Activated effector memory CD4-positive, alpha-beta T cell treated with anti-CD3 and anti-CD28 coated beads, Interleukin-2, amount 50 U/mL, for 16 hours (primary cell): ENCODE measurements at regions not wholly inside any gene's neighbourhood (a gene's known extent, or its start where the extent isn't known, plus 50 kb on each side); places are given as distances from the start of the nearest gene placed in this dataset.

Experiments used
- DNase-seq: peaks from one replicate; pipeline ENCODE4 v3.0.0-alpha.2; 2020

- DNase-seq, result no peak
These were observed 374.8 kb downstream of the SLC4A3 start for GRCh38 chr2:220002251-220002650.

DNA sequence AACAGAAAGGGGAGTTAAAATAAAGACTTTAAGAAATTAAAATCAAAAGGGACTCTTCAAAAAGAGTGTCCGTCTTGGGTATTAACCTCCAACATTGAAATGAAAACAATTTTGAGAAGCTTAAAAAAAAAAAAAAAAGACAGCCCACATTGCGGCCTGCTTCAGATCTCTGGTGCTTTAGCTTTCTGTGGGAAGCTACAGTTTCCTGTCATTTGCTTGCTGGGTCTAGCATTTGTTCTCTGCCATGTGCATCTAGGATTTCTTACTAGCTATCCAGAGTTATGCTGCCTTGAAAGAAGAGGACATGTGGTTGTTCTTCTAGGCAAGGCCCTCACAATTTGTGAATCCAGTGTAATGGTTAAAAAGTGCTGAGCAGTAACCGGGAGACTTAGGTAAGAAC lies 375.3 kb downstream of the SLC4A3 start:
- DNase-seq, result no peak

GRCh38 chr2:220005362-220005761 lies 377.9 kb downstream of the SLC4A3 start:
- no peak for DNase-seq

DNA sequence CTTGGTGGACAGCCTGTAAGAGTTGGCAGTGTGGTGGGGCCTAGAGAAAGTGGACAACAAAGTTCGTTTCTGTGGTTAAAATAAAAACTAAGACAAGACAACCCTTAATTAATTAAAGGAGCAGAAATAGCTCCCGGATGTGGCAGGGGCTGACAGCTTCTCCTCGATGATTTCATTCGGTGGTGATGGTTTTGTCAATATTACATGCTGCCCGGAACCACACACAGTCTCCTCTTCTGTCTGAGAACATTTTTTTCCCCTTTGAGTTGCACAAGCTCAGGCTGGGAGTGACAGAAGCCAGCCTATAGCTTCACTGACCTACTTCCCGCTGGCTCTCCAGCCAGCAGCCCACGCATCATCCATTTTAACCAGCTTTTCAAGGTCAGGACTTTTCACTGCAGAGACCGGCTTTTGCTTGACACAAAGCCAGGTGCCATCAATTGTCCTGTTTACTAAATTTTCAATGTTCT lies 378.8 kb downstream of the SLC4A3 start:
- no peak for DNase-seq

DNA sequence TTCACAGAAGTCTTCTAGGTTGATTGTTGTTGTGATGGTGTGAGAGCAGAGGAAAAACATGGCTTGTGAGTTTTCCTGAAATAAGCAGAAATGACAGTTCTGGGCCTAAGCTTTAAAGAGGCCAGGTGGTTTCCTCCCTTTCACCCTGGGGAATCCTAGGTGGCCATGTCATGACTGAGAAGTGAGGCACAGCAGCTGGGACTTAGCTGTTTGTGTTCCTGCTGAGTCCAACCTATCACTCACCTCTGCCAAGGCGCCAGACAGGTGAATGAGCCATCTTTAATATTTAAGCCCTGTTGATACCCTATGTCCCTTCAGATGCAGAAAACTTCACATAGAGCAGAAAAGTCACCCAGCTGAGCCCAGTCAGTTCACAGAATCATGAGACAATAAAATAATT lies 384.4 kb downstream of the SLC4A3 start:
- DNase-seq, result no peak

DNA sequence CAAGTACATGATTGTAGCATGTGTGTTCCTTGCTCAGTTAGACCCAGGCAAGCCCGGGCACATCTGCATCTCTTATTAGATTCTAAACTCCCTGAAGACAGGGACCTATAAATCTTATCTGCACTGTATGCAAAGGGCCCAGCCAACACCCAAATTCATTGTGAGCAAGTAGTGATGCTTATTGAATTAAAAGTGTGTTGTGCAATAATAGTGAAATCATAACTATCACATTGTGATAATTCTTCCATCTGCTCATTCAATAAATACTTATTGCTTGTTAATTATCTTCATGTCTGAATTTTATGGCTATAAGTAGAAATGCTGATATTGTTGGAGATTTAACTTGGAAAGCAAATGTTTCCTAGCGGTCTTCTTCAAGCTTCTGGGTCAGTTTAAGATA lies 387.5 kb downstream of the SLC4A3 start:
- DNase-seq, result no peak

DNA sequence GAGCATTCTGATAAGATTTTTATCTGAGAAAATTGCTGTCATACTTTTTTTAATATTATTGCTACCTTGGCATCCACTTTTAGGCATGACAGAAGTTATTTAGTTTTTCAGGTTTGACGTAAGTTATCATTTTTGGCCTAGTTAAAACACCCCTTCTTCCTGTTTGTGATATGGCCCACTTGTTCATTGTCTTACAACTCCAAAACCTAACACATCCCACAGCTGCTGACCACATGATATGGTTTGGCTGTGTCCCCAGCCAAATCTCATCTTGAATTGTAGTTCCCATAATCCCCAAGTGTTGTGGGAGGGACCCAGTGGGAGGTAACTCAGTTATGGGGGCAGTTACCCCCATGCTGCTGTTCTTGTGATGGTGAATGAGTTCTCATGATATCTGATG lies 388.1 kb downstream of the SLC4A3 start:
- DNase-seq, result no peak

DNA sequence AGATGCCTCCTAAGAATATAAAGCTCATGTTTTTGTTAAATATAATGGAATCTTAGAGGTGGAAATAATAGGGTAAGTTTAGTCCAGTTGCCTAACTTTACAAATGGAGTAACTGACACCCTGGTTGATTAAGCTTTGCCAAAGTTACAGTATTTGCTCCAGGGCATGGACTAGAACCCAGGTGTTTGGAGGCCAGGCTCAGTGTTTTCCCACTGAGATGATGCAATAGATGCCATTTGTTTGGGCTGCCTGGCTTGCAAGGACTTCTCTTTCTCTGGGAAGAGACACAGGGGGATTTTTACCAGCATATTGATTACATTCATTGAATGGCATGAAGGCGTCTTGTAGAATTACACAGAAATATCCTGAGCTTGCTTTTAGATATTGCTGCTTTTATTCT lies 397.8 kb downstream of the SLC4A3 start:
- no peak for DNase-seq

DNA sequence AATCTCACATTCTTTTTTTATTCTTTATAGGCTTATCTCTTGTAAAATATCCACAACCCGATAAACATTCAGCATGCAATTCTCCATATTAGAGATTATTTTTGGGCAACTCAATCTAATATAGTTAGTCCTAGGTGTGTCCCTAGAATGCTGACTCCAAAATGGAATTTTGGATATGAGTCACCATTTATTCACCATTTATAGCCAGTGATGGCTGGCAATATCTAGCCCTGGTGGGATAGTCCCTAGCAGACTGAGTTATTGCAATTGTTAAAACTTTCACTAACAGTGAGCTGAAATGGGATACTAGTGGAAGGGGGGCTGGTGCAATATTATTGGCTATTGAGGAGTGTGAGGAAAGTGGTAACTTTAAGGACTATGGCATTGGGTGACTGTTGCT lies 401.6 kb downstream of the SLC4A3 start:
- no peak for DNase-seq

DNA sequence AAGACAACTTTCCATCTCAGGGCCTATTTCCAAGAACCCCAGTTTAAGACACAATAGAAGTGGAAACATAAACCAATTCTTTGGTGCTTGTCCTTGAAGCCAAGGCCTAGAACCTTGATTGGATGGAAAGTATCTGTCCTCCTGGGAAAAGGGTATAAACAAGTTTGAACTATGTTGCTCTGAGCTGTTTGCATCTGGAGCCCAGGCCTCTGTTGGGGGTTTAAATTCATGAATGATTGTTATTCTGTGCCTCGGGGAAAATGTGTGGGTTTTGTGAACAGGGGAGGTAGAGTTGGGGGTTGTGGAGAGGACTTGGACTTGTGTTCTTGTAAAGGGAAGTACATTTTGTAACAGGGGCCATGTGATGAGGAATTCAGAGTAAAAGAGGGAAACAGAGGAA lies 406.1 kb downstream of the SLC4A3 start:
- DNase-seq, result no peak

DNA sequence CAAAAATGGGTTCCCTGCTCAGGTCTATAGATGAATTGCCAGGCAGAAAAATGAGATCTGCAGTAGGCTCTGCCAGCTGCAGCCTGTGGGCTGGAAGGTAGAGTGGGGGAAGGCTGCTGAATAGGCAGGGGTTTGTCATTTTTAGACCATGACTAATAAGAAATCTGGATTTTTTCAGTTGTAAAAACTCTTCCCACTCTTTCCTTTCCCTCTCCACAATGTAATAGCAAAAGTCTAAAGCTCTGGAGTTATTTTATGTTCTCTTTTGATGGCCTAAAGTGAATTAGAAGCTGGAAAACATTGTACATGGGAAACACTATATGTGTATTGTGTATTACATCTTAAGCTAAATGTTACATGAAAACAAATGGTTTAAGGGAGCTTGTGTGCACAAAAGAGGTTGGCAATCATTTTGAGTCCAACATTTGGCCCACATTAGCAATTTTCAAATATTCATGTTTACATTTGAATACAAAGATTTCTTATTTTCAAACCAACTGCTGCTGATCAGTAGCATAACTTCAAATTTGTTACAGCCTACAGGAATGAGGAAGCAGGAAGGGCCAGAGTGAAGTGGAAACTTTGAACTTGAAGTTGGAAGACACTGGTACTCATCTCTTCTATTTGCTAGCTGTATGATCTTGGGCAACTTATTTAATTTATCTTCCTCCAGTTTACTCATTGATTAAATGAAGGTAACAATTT lies 407.1 kb downstream of the SLC4A3 start:
- DNase-seq, result no peak

DNA sequence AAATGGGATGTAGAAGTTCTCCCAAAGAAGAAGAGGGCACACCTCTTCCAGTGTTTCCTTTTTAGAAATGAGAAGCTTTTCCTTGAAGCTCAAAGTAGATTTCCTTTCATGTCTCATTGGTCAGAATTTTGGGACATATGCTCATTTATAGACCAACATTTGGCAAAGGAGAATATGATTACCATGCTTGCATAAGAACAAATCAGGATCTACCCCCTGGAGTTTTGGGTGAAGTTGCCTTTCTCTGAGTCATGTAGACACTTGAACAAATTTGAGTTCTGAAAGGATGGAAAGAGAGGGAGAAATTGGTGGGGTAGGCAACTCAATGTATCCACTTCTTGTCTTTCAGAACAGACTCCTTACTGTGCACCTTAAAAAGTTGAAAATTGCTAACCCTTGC lies 409.0 kb downstream of the SLC4A3 start:
- DNase-seq, result no peak

- no peak for DNase-seq
These were observed 412.9 kb downstream of the SLC4A3 start for GRCh38 chr2:220040346-220040745.

DNA sequence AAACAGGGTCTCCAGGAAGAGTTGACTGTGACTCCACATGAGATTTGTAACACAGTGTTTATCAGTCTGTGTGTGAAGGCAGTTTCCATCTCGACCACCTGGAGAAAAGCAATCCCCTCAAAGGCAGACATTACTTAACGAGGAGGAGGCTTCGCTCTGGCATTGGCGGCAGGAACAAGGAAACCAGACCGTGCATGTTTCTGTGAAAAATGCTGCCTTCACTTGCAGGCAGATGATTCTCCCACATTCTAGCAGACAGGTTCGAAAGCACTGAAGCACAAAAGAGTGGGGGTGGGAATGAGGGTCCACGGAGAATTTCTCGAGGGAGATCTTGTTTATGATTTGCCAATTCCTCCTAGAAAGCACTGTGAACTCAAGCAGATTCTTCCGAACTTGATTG lies 414.0 kb downstream of the SLC4A3 start:
- DNase-seq, result no peak

DNA sequence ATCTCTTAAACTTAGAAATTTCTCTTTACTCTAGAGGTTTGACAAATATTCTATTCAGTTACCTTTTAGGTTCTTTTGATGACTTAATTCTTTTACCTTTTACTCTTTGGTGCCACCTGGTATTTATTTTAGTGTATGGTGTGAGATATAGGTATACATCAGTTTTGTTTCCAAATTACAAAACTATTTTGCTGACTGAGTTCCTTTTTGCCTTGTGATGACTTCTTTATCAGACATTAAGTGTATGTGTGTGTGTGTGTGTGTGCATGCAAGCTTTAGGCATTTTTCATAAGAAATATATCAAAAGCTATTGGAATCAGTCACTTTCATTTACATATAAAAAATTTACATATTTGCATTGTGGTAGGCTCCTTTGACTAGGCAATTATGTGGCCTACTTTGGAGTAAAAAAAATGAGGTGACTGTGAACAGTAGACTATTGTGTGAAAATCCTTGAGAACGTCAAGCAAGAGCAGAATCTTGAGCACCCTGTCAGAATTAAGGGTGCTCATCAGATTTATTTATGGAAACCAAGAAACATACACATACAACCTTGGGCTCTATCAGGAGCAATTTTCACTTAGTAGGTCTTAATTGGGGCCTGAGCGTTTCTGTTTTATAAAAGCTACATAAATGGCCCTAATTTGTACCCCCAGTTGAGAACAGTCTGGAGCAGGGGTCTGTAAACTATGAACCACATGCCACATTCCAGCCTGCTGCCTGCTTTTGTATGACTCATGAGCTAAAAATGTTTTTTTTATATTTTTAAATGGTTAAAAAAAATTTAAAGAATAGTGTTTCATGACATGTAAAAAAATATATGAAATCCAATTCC lies 415.9 kb downstream of the SLC4A3 start:
- no peak for DNase-seq

GRCh38 chr2:220043990-220044335 lies 416.5 kb downstream of the SLC4A3 start:
- DNase-seq, result no peak

GRCh38 chr2:220044383-220044782 lies 417.0 kb downstream of the SLC4A3 start:
- no peak for DNase-seq

GRCh38 chr2:220046507-220046906 lies 419.1 kb downstream of the SLC4A3 start:
- no peak for DNase-seq

GRCh38 chr2:220051716-220052115 lies 424.3 kb downstream of the SLC4A3 start:
- DNase-seq, result no peak

DNA sequence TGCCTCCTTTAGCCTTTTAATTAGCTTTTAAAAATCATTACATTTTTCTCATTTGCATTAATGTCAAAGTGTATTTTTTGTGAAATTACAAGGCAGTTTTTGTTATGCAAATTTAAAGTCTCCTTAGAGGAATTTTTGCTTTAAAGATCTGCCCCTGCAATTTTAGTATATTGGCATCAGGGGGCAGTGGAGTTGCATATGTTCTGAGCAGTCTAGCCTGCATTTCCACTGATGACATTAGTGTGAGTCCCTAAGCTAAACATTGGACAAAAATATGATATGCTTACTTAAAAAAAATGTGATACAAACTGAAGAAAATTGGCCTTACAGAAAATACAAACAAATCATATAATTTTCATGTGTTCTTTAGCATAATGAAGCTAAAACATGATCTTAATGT lies 426.5 kb downstream of the SLC4A3 start:
- DNase-seq, result no peak

GRCh38 chr2:220057391-220057790 lies 430.0 kb downstream of the SLC4A3 start:
- DNase-seq, result no peak

- DNase-seq, result no peak
These were observed 430.5 kb downstream of the SLC4A3 start for GRCh38 chr2:220057916-220058315.

GRCh38 chr2:220064111-220065030 lies 436.9 kb downstream of the SLC4A3 start:
- DNase-seq, result no peak
